ENCODE measurements at regions not wholly inside any gene's neighbourhood (a gene's known extent, or its start where the extent isn't known, plus 50 kb on each side); places are given as distances from the start of the nearest gene placed in this dataset.

GRCh38 chr11:130710021-130710420 lies 206.3 kb downstream of the SNX19 start:
- no peak for TF ChIP-seq CTCF (IDR thresholded peaks at IDR 0.05; ENCODE audit: low read length, missing control alignments)
- no peak overlapping the region for H3K4me3 ChIP-seq (replicated peaks; ENCODE audit: low read depth, low read length)
- no peak for DNase-seq (ENCODE audit: low read depth)

DNA sequence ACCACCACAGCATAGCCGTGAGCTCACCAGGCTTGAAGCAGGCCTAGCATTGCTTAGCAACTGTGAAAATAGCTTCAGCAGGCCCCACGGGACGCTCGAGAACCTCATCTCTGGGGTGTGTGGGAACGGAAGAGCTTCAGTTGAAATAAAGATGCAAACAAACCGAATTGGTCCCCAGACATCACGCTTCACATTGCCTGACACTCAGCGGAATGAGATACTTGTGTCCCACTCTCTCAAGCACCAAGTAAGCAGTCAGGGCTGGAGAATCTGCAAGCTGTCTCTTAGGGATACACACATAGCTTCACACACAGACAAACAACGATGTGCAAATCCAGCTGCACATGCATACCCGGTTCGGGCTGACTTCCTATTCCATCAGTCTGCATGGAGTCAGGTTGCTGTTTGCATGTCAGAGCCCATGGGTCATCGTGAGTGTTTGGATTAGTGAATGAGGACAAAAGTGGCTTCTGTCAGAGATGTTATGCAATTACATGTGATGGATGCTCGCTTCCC lies 205.7 kb downstream of the SNX19 start:
- H3K4me3 ChIP-seq (replicated peaks; ENCODE audit: low read depth, low read length), result no peak overlapping the region
- DNase-seq (ENCODE audit: low read depth), result no peak
- TF ChIP-seq CTCF (IDR thresholded peaks at IDR 0.05; ENCODE audit: low read length, missing control alignments), result no peak

DNA sequence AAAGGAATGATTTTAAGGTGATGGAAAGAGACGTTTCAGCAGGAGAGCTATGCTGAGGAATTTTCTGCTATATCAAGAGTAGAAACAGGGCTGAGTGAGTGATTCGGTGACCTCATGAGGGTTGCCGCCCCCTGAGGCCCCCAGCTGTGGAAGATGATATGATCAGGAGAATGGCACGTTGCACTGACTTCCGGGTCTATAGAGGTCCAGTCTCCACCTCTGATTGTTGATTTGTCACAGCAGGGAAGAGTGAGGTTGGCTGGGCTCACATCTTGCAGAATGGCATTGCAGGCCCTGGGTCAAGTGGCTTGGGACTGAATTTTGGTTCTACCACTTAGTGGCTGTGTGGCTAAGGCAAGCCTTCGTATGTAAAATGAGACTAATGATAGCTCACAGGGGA lies 205.1 kb downstream of the SNX19 start:
- no peak overlapping the region for H3K4me3 ChIP-seq (replicated peaks; ENCODE audit: low read depth, low read length)
- DNase-seq (ENCODE audit: low read depth), result no peak
- no peak for TF ChIP-seq CTCF (IDR thresholded peaks at IDR 0.05; ENCODE audit: low read length, missing control alignments)

- no peak overlapping the region for H3K4me3 ChIP-seq (replicated peaks; ENCODE audit: low read depth, low read length)
- TF ChIP-seq CTCF (IDR thresholded peaks at IDR 0.05; ENCODE audit: low read length, missing control alignments), result no peak
- DNase-seq (ENCODE audit: low read depth), result peak; percentile 13
Observed at GRCh38 chr11:130712480-130712879, 203.8 kb downstream of the SNX19 start.

DNA sequence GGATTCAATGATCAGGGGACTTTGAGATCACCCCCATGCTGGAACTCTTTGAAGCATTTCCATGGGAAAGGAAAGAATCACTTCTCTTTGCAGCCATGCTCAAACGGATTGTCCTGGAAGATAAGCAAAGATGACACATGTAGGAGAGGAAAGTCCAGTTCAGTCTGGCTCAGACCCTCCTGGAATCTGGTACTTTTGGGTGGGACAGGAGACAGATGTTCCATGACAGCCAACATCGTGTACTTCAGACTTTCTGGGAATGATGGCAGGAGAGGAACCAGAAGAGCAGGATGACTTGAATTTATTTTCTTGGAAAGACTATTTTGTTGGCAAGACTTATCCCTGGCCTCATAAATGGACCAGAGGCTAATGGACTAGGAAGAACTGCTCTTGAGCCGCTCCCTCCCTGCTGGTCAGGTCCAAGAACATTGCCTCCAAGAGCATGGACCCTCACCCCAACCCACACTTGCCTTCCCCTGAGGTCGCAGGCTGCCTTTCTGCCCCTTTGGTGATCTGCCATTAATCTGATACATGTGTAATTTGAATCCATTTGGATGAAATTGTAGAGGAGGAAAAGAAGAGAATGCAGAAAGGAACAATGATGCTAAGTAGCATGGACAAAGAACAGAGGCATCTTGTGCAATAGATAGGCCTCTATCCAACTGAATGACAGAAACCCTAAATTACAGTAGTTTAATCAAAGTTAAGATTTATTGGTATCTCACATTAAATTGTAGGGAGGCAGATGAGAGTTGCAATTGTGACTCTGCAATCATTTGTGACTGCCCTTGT lies 201.0 kb downstream of the SNX19 start:
- DNase-seq (ENCODE audit: low read depth), result no peak
- TF ChIP-seq CTCF (IDR thresholded peaks at IDR 0.05; ENCODE audit: low read length, missing control alignments), result no peak

DNA sequence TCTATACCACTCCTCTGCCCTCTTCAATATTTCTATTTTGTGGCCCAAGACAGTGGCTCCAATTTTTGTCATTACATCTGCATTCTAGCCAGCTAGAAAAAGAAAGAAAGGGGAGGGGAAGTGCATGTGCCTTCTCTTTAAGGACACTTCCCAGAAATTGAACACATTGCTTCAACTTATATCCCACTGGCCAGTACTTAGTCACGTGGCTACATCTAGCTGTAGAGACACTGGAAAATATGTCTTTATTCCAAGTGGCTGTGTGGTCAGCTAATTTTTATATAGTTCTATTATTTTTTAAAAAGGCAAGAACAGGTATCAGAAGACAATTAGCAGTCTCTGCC lies 200.4 kb downstream of the SNX19 start:
- no peak overlapping the region for H3K4me3 ChIP-seq (replicated peaks; ENCODE audit: low read depth, low read length)
- TF ChIP-seq CTCF (IDR thresholded peaks at IDR 0.05; ENCODE audit: low read length, missing control alignments), result no peak
- no peak for DNase-seq (ENCODE audit: low read depth)

More for the DNA sequence above, 201.0 kb downstream of the SNX19 start:
- H3K4me3 ChIP-seq (replicated peaks; ENCODE audit: low read depth, low read length), result no peak overlapping the region

DNA sequence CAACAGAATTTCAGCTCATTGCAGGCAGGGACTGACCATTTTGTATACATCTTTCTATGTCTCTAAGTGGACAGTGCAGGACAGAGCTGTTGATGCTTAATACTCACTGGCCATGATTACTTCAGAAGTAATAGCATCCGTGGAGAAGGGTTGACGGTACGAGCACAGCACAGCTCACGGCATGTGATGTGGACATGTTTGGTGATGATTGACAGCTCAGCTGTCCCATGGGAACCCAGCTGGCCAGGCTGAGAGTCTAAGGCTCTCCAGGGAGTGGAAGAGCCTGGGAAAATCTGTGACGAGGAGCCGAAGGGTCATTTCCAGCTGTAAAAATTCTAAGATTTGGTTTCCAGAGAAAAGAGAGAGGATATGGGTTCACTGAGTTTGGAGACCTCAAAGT lies 198.2 kb downstream of the SNX19 start:
- no peak overlapping the region for H3K4me3 ChIP-seq (replicated peaks; ENCODE audit: low read depth, low read length)
- no peak for TF ChIP-seq CTCF (IDR thresholded peaks at IDR 0.05; ENCODE audit: low read length, missing control alignments)
- DNase-seq (ENCODE audit: low read depth), result no peak

All from fibroblast of pulmonary artery (primary cell).